Chondrocyte (in vitro differentiated cells): ENCODE measurements at regions not wholly inside any gene's neighbourhood (a gene's known extent, or its start where the extent isn't known, plus 50 kb on each side); places are given as distances from the start of the nearest gene placed in this dataset.

ENCODE experiments used
- DNase-seq: peaks from one replicate; pipeline ENCODE4 v3.0.0; 2021; ENCODE audit warnings: mixed read lengths, low spot score
- H3K27ac Mint-ChIP-seq: one replicate; pipeline ENCODE4 v1.8.0; 2021; ENCODE audit warnings: mild to moderate bottlenecking, moderate library complexity, mixed read lengths; ENCODE audit not compliant: unreplicated experiment
- H3K27me3 Mint-ChIP-seq: 2 replicates; pipeline ENCODE4 v1.8.0; 2021; ENCODE audit warnings: low read depth, mixed read lengths
- H3K36me3 Mint-ChIP-seq: 2 replicates; pipeline ENCODE4 v1.8.0; 2021; ENCODE audit warnings: low read depth, mixed read lengths
- H3K4me1 Mint-ChIP-seq: 2 replicates; pipeline ENCODE4 v1.8.0; 2021; ENCODE audit warnings: low read depth, mild to moderate bottlenecking, mixed read lengths
- H3K4me3 Mint-ChIP-seq: one replicate; pipeline ENCODE4 v1.8.0; 2021; ENCODE audit warnings: mild to moderate bottlenecking, moderate library complexity, mixed read lengths; ENCODE audit not compliant: unreplicated experiment
- H3K9me3 Mint-ChIP-seq: 2 replicates; pipeline ENCODE4 v1.8.0; 2021; ENCODE audit warnings: low read depth, mixed read lengths
- CTCF ChIP-seq: fragments of 200-600 bp; sonication (generic); IDR thresholded peaks from 2 replicates; pipeline ENCODE4 v1.5.0; 2021; ENCODE audit warnings: antibody characterized with exemption, mild to moderate bottlenecking, moderate library complexity

- H3K4me3 Mint-ChIP-seq = no peak overlapping the region
- no peaks in the 10 kb centered on the region for H3K36me3 Mint-ChIP-seq
- peaks cover 8% of the 10 kb centered on the region for H3K27me3 Mint-ChIP-seq
- peaks cover 17% of the 10 kb centered on the region for H3K9me3 Mint-ChIP-seq
- no peak for DNase-seq
- no peaks in the 10 kb centered on the region for H3K4me1 Mint-ChIP-seq
- no peak overlapping the region for H3K27ac Mint-ChIP-seq
- TF ChIP-seq CTCF = no peak
These were observed 499.9 kb downstream of the GRIN2A start for GRCh38 chr16:9682320-9682719.

GRCh38 chr16:9683677-9684076 lies 498.6 kb downstream of the GRIN2A start:
- H3K36me3 Mint-ChIP-seq = no peaks in the 10 kb centered on the region
- H3K4me3 Mint-ChIP-seq = no peak overlapping the region
- H3K4me1 Mint-ChIP-seq = no peaks in the 10 kb centered on the region
- H3K9me3 Mint-ChIP-seq = peaks cover 18% of the 10 kb centered on the region
- H3K27me3 Mint-ChIP-seq = peaks cover 6% of the 10 kb centered on the region
- no peak for DNase-seq
- no peak overlapping the region for H3K27ac Mint-ChIP-seq
- TF ChIP-seq CTCF = no peak

- H3K27ac Mint-ChIP-seq = no peak overlapping the region
- no peak overlapping the region for H3K4me3 Mint-ChIP-seq
- DNase-seq = no peak
- no peak for TF ChIP-seq CTCF
- peaks cover 16% of the 10 kb centered on the region for H3K9me3 Mint-ChIP-seq
- H3K36me3 Mint-ChIP-seq = no peaks in the 10 kb centered on the region
- H3K27me3 Mint-ChIP-seq = peaks cover 2% of the 10 kb centered on the region
- no peaks in the 10 kb centered on the region for H3K4me1 Mint-ChIP-seq
These were observed 494.4 kb downstream of the GRIN2A start for GRCh38 chr16:9687737-9688319.

- Mint-ChIP-seq H3K36me3 (no peaks in the 10 kb centered on the region), H3K4me1 (no peaks in the 10 kb centered on the region), H3K4me3 (no peak overlapping the region), H3K27me3 (peaks cover 2% of the 10 kb centered on the region), H3K9me3 (peaks cover 4% of the 10 kb centered on the region), H3K27ac (no peak overlapping the region)
- DNase-seq = no peak
- no peak for TF ChIP-seq CTCF
These were observed 492.6 kb downstream of the GRIN2A start for GRCh38 chr16:9689597-9689996.

- no peaks in the 10 kb centered on the region for H3K36me3 Mint-ChIP-seq
- no peaks in the 10 kb centered on the region for H3K9me3 Mint-ChIP-seq
- H3K27me3 Mint-ChIP-seq = peaks cover 2% of the 10 kb centered on the region
- no peak overlapping the region for H3K27ac Mint-ChIP-seq
- DNase-seq = no peak
- TF ChIP-seq CTCF = no peak
- H3K4me3 Mint-ChIP-seq = no peak overlapping the region
- no peaks in the 10 kb centered on the region for H3K4me1 Mint-ChIP-seq
These were observed 487.1 kb downstream of the GRIN2A start for GRCh38 chr16:9695152-9695551.
